ENCODE measurements at regions not wholly inside any gene's neighbourhood (a gene's known extent, or its start where the extent isn't known, plus 50 kb on each side); places are given as distances from the start of the nearest gene placed in this dataset.

- TF ChIP-seq POLR2A (IDR thresholded peaks at IDR 0.05): no peak
- no peak for TF ChIP-seq CTCF (IDR thresholded peaks at IDR 0.05)
- TF ChIP-seq EP300 (IDR thresholded peaks at IDR 0.05): no peak
Measured at GRCh38 chr17:34125921-34126320, 129.2 kb upstream of the CCL2 start.

Measured in gastroesophageal sphincter (tissue), 3 donors.